ENCODE measurements at regions not wholly inside any gene's neighbourhood (a gene's known extent, or its start where the extent isn't known, plus 50 kb on each side); places are given as distances from the start of the nearest gene placed in this dataset.

GRCh38 chr21:28455253-28455600 is 537.5 kb downstream of the LTN1 start:
- Histone ChIP-seq H2AFZ (ENCODE audit: low read depth, low read length) (no peak overlapping the region), H3K36me3 (ENCODE audit: control insufficient read depth in 2 of 2, extremely low read depth in 1 of 2, insufficient read depth in 2 of 2, low read length in 2 of 2) (no peaks in the 10 kb centered on the region), H3K9ac (replicated peaks; ENCODE audit: extremely low read depth, insufficient read depth, low read length) (no peak overlapping the region), H3K4me2 (ENCODE audit: insufficient read depth, low read length) (no peak overlapping the region), H3K9me3 (replicated peaks; ENCODE audit: control insufficient read depth, insufficient read depth, low read length) (no peaks in the 10 kb centered on the region), H3K9me1 (replicated peaks; ENCODE audit: control insufficient read depth, extremely low read depth, insufficient read depth, low read length) (no peaks in the 10 kb centered on the region), H3K79me2 (ENCODE audit: control insufficient read depth, insufficient read depth, low read length) (no peaks in the 10 kb centered on the region), H3K4me1 (ENCODE audit: control insufficient read depth, extremely low read depth, insufficient read depth, low read length) (no peaks in the 10 kb centered on the region), H3K27me3 (ENCODE audit: control insufficient read depth in 2 of 2, insufficient read depth in 2 of 2, low read length in 2 of 2) (no peaks in the 10 kb centered on the region), H4K20me1 (replicated peaks; ENCODE audit: control insufficient read depth, extremely low read depth, insufficient read depth, low read length) (no peaks in the 10 kb centered on the region), H3K4me3 (replicated peaks in 1 of 3; ENCODE audit: insufficient read depth in 1 of 3, low read depth in 1 of 3, low read length in 3 of 3) (no peak overlapping the region), H3K27ac (ENCODE audit: insufficient read depth, low read depth, low read length) (no peak overlapping the region)
- FAIRE-seq (no peak), DNase-seq (ENCODE audit: low read depth, low spot score) (no peak)
- dilution Hi-C loops (cut with MboI; ENCODE audit: extremely low pct_ligation_motif_present, low sequenced_read_pairs): no loop called here
- no peak for TF ChIP-seq MYC (IDR thresholded peaks at IDR 0.05; ENCODE audit: low read depth, low read length)
- no peak for TF ChIP-seq MAX (IDR thresholded peaks at IDR 0.05; ENCODE audit: insufficient read depth, insufficient read length)
- TF ChIP-seq JUN (IDR thresholded peaks at IDR 0.05; ENCODE audit: borderline replicate concordance, insufficient read depth, insufficient read length, low read depth): no peak
- no peak for TF ChIP-seq POLR2AphosphoS5 (IDR thresholded peaks at IDR 0.05; ENCODE audit: insufficient read depth, low read depth, low read length)
- TF ChIP-seq CTCF (IDR thresholded peaks at IDR 0.05; ENCODE audit: extremely low read depth in 1 of 2, insufficient read depth in 1 of 2, low read depth in 1 of 2, low read length in 2 of 2): no peak
- TF ChIP-seq GATA2 (IDR thresholded peaks at IDR 0.05; ENCODE audit: insufficient read depth, insufficient read length, low read depth, low read length): no peak
- TF ChIP-seq FOS (IDR thresholded peaks at IDR 0.05; ENCODE audit: borderline replicate concordance, insufficient read depth, low read length): no peak
- no peak for TF ChIP-seq EZH2 (IDR thresholded peaks at IDR 0.05; ENCODE audit: borderline replicate concordance, low read depth, low read length, severe bottlenecking)
- no peak for TF ChIP-seq POLR2A (IDR thresholded peaks at IDR 0.05; ENCODE audit: low read depth, low read length)
- intact Hi-C loops (cut with micrococcal nuclease): no loop called here
- ChIA-PET CTCF (no interaction called here), POLR2A (no interaction called here)
- BruUV-seq (replicated peaks): no TSS peak
